Epithelial cell of esophagus (primary cell): ENCODE measurements at regions not wholly inside any gene's neighbourhood (a gene's known extent, or its start where the extent isn't known, plus 50 kb on each side); places are given as distances from the start of the nearest gene placed in this dataset.
A peak's percentile ranks its signal among the peaks of the same experiment; 100 is the strongest.

ENCODE experiments used
- DNase-seq: peaks from one replicate; pipeline ENCODE4 v3.0.0; 2010; ENCODE audit warnings: low read depth
- H3K4me3 ChIP-seq: 2 replicates; pipeline ENCODE4 v1.5.1; 2011; ENCODE audit warnings: mild to moderate bottlenecking, low read length, control low read depth
- TF ChIP-seq, protein P1 (sequence below): IDR thresholded peaks from 2 replicates; pipeline ENCODE4 v1.5.1; 2011; ENCODE audit warnings: low read depth, mild to moderate bottlenecking, low read length, control low read depth, inconsistent platforms; ENCODE audit not compliant: insufficient read depth; ENCODE audit errors: missing control alignments

DNA sequence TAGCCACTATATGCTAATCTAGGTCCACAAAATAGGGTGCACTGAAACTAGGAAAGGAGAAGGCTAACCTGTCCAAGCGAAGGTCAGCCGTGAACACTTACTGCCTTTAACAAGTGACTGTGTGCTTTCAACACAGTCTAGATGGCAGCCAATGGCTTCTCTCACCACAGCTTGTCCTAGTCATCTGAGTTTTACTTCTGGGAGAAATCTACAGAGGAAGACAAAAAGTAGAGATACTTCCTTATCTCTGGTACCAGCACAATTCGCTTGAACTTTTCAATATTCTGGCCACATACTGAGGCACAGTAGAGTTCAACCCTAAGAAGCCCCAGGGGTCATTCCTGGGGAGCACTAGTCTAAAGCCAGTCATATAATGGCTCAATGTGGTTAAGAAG, 176.9 kb downstream of the BTG1 start:
- DNase-seq, result no peak
- no peak overlapping the region for H3K4me3 ChIP-seq
- TF ChIP-seq, protein P1, sequence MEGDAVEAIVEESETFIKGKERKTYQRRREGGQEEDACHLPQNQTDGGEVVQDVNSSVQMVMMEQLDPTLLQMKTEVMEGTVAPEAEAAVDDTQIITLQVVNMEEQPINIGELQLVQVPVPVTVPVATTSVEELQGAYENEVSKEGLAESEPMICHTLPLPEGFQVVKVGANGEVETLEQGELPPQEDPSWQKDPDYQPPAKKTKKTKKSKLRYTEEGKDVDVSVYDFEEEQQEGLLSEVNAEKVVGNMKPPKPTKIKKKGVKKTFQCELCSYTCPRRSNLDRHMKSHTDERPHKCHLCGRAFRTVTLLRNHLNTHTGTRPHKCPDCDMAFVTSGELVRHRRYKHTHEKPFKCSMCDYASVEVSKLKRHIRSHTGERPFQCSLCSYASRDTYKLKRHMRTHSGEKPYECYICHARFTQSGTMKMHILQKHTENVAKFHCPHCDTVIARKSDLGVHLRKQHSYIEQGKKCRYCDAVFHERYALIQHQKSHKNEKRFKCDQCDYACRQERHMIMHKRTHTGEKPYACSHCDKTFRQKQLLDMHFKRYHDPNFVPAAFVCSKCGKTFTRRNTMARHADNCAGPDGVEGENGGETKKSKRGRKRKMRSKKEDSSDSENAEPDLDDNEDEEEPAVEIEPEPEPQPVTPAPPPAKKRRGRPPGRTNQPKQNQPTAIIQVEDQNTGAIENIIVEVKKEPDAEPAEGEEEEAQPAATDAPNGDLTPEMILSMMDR, result no peak

DNA sequence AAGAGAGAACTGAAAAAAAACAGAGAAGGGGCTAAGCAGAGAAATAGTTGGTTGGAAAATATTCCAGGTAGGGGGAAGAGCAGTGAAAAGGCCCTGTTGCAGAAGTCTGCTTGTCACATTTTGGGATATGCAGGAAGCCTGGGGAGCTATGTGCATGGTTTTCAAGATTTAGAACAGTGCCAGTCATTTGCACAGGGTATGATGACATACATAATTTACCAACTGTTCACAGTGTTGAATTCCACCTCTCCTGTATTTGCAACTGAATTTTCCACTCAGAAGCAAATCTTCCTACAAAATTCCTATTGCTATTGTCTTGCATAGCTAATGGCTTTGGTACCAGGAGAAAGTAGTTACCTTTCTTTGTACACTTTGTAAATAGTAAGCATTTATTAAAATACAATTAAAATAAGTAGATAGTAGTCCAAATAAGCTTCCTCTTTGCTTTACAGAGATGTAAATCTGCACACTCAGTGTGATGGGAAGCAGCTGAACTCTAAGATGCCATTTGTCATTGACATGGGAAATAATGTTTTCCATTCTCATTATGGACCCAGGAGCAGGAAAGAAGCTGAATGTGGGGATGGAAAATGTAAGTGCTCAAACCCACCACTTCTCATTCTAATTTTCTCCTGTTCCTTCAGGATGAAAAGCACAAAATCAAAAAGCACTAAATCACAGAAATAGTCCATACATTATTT, 177.4 kb downstream of the BTG1 start:
- no peak for DNase-seq
- H3K4me3 ChIP-seq, result no peak overlapping the region
- TF ChIP-seq, protein P1, result no peak

DNA sequence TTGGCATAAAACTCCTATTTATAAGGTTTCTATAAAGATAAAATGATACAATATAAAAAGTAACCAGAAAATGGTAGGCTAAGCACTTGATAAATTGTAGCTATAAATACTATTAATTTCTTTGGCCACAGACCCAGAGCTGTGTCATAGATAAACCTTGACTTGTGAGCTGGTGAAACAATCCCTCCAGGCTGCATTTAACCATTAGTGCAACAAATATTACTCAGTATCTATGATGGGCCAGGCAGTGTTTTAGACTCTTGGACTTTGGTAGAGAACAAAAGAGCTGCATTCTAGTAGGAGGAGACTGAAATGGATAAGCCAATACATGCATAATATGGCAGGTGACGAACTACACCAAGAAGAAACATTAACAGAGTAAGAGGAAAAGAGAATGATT, 178.1 kb downstream of the BTG1 start:
- no peak overlapping the region for H3K4me3 ChIP-seq
- no peak for DNase-seq
- TF ChIP-seq, protein P1, result no peak

GRCh38 chr12:91965781-91966180, 179.9 kb downstream of the BTG1 start:
- no peak for DNase-seq
- TF ChIP-seq, protein P1, result no peak
- H3K4me3 ChIP-seq, result no peak overlapping the region

DNA sequence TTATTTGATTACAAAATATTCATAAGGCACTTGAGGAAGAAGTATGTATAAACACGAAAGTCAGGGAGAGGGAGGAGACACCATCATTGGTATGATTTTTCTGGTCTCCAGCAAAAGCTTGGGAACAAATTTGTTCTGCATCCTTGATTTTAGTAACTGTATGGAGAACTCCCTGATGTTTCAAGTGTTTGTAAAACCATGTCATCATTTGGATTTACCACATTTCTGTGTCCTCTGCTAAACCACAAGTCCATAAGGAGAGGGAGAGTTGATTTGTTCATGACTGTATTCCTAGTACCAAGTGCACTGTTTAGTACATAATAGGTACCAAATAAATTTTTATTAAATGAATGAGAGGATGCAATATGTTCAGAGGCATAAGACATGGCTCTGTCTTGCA, 181.1 kb downstream of the BTG1 start:
- H3K4me3 ChIP-seq, result no peak overlapping the region
- DNase-seq, result no peak
- TF ChIP-seq, protein P1, result no peak

DNA sequence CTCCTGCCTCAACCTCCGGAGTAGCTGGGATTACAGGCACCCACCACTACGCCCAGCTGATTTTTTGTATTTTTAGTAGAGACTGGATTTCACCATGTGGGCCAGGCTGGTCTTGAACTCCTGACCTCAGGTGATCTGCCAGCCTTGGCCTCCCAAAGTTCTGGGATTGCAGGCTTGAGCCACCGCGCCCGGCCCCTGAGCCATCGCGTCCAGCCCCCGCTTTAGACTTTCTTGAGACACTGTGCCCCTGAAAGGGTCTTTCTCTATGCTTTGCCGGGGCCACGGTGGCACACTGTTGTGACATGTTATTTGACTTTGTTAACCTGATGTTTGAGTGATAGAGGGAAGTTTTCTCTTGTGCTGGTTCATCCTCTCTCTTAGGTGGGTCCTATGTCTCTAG, 186.4 kb downstream of the BTG1 start:
- H3K4me3 ChIP-seq, result no peak overlapping the region
- no peak for DNase-seq
- TF ChIP-seq, protein P1, result no peak

DNA sequence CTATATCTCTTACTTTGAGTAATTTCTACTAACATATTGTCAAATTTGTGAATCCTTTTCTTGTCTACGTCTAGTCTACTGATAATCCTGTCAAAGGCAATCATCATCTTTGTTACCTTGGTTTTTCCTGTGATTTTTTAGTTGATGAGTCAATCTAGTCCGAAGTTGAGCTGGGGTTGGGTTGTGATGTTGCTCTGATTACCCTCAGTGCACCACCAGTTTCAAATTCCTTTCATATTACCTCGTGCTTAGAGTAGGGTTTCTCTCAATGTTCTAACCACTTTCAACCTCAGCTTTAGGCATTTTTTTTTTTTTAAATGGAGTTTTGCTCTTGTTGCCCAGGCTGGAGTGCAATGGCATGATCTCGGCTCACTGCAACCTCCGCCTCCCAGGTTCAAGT, 186.8 kb downstream of the BTG1 start:
- peak; percentile 63 for DNase-seq
- TF ChIP-seq, protein P1, result no peak
- no peak overlapping the region for H3K4me3 ChIP-seq
